HG03442 (cell line): ENCODE measurements at regions not wholly inside any gene's neighbourhood (a gene's known extent, or its start where the extent isn't known, plus 50 kb on each side); places are given as distances from the start of the nearest gene placed in this dataset.

ENCODE experiments used
- ATAC-seq: cut with Tn5 transposase; IDR thresholded peaks from one replicate; pipeline ENCODE4 v1.9.1; 2021; ENCODE audit warnings: mild to moderate bottlenecking, moderate library complexity; ENCODE audit not compliant: unreplicated experiment

DNA sequence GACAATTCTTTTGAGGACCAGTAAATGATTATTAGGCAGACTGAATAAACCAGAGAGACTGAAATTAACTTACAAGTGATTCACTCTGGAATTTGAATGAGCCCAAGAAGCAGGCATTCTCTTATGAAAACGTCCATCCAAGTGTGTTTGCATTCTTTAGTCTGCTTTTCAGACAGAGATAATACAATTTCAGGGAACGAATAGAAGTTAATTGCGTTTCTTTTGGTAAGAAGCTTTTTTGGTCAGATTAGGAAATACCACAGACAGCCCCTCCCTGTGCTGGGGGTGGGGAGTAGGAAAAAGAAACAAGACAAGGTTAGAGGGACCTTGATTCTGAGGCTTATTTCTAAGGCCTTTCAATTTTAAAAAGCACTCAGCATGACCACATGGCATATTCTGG is 874.4 kb downstream of the SUCLG1 start:
- ATAC-seq, result no peak

GRCh38 chr2:83582589-83582988 is 876.5 kb downstream of the SUCLG1 start:
- no peak for ATAC-seq

GRCh38 chr2:83579507-83579906 is 879.6 kb downstream of the SUCLG1 start:
- ATAC-seq, result no peak

GRCh38 chr2:83578405-83578804 is 880.7 kb downstream of the SUCLG1 start:
- no peak for ATAC-seq

- no peak for ATAC-seq
Observed at GRCh38 chr2:83574614-83575013, 884.5 kb downstream of the SUCLG1 start.

DNA sequence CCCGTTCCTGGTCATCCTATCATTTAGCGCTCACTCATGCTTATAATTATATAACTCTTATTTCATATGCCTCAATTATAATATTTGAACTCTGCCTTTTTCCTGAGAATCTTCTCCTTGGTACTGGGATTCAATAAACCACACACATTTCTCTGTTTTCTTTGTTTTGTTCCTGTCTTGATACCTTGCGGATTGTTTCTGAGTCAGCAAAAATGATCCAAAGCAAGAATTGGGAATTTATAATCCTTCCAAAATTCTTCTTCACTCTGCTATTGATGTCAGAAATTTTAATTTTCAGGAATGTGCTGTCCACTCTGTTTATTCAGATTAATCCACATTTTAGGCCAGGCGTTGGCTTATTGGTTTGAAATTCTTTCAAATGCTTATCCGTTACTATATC is 886.0 kb downstream of the SUCLG1 start:
- no peak for ATAC-seq

GRCh38 chr2:83572400-83572799 is 886.7 kb downstream of the SUCLG1 start:
- ATAC-seq, result no peak

DNA sequence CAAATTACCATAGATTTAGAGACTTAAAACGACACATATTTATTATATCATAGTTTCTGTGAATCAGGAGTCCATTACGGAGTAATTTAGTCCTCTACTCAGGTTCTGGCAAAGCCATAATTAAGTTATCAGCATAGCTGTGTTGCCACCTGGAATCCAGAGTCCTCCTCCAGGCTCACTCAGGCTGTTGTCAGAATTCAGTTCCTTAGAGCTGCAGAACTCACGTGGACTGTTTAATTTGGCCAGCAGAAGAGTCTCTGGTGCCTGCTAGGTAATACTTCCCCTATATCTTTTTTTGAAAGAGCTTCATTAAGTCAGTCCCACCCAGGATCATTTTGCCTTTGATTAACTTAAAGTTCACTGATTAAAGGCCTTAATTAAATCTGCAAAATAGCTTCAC is 891.5 kb downstream of the SUCLG1 start:
- no peak for ATAC-seq

DNA sequence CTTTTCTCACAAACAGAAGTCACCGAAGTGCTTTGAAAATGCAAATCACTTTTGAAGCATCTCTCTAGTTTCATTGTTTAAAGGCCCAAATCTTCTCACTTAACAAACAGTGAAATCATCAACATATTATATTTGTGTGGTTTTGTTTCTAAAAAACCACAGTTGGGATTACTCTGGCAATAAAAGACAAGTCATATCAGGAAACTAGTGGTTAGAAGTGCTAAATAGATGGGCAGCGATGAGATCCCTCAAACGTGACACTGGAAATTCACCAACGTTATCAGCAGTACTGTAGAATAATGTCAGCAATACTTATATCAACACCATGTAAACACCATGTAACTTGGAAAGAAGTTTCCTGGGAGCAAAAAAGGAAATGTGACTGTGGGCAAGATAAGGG is 893.5 kb downstream of the SUCLG1 start:
- no peak for ATAC-seq

DNA sequence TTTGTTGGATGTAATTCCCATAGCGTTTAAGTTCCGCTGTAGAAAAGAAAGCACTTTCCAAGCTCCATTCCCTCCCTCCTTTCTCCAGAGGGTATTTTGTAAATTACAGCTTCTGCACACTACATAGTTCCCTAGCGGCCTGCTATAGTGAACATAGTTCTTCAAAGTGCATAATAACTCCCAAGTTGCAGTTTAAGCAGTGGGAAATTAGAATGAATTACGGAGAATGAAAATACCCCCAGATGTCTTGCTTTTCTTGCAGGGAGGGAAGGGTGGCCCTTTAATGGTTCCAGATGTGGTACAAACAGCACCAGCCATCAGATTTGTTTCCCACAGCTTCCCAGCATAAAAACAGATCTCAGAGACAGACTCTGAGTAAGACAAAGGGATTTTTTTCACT is 893.9 kb downstream of the SUCLG1 start:
- no peak for ATAC-seq

DNA sequence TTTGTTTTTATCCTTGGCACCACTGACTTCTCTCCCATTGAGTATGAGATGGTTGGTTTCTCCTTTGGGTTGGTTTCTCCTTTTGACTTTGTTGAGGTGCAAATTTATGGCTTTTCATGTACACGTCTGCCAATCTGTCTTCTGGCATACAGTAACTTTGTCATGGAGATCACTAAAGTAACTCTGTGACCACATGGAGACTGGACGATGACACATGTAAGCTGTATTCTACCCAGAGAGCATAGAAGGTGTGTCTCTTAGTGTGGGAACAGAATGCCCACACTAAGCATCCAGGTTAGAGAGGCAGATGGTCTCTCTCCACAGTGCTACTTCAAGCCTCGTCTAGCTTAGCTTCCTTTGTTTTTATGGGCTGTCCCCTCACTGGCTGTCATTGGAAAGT is 897.5 kb downstream of the SUCLG1 start:
- no peak for ATAC-seq

DNA sequence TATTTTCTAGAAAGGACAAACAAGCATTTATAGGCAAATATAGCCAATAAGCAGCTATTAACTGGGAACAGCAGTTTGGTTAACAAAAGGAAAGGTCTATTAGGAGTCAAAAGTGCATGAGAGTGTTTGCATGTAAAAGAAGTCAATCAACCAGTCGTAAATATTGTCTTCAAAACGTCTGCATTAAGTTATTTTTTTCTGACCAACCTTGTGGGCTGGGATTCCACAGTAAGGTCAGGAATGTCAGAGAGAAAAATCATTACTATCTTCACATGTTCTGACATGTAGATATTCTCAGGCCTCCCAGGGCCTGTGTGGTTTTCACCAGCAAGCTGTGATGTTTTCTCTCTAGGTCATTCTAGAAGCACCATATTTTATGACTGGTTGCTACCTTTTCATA is 922.5 kb downstream of the SUCLG1 start:
- ATAC-seq, result no peak

DNA sequence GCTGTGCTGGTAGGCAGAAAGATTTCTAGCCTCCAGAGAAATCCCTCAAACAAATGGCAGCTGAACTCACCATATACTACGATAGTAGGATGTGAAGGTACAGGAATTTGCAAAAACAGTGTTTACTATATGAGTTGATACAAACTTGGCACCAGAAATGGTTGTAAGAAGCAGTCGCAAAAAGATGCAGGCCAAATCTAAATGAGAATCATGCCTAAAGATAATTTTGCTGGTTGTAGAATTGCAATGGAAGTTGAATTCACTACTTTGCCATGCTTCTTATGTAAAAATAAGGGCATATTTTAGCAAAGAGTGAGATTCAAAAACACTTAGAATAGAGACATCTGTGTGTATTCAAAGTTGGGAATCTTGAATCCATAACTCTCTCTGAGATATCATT is 924.7 kb downstream of the SUCLG1 start:
- no peak for ATAC-seq

- no peak for ATAC-seq
Observed at GRCh38 chr2:83531206-83531826, 927.8 kb downstream of the SUCLG1 start.

DNA sequence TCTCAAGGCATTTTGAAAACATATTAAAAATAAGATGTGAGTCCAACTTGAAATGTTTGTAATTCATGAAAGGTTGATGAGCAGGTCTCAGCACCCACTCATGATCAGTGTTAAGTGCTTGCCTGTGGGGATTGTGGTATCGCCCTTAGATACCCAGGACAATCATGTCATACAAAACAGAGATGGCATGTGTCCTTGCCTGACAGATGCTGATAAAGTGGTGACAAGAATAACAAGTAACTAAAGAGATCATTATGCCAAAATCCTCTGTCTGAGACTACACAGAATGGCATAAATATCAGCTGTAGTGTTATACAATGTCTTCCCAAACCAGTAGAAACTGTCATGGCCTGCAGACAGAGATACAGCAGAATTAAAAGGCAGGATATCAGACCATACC is 930.3 kb downstream of the SUCLG1 start:
- ATAC-seq, result no peak

- ATAC-seq, result no peak
Observed at GRCh38 chr2:83522891-83523493, 936.1 kb downstream of the SUCLG1 start.

GRCh38 chr2:83517727-83518368 is 941.2 kb downstream of the SUCLG1 start:
- ATAC-seq, result no peak

GRCh38 chr2:83516503-83516902 is 942.6 kb downstream of the SUCLG1 start:
- ATAC-seq, result no peak

DNA sequence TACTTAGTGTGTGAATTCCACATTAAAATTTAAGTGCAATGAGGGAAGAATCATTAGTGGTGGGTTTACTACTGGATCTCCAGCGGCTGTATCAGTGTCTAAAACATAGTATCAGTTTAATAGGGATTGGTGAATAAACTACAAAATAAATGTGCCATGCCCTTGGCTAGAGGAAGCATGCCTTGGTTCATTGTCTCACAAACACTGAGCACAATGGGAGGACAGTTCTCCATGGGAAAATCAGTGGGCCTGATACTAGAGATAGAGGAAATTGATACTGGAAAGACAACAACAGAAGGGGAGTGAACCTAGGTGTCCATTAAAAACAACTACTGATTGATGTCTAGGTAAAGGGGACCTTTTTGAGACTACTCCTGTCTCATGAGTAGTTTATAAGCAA is 971.6 kb downstream of the SUCLG1 start:
- ATAC-seq, result no peak

DNA sequence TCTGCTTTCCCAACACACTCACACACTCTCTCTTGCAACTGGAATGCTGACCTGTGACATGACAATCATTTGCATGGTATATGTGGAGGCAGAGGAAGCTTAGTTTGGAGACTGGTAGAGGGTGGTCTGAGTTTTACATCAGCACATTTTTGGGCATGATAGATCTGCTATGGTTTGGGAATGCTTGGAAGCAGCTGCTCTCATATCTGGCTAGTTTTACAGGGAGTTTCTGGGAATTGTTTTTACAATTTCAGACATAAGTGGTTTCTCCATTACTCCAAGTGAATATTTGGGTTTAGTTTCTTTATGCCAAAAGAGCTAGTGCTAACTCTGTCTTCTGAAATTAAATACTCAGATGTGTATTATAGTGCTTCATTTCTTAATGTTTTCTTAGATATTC is 977.6 kb downstream of the SUCLG1 start:
- ATAC-seq, result no peak

DNA sequence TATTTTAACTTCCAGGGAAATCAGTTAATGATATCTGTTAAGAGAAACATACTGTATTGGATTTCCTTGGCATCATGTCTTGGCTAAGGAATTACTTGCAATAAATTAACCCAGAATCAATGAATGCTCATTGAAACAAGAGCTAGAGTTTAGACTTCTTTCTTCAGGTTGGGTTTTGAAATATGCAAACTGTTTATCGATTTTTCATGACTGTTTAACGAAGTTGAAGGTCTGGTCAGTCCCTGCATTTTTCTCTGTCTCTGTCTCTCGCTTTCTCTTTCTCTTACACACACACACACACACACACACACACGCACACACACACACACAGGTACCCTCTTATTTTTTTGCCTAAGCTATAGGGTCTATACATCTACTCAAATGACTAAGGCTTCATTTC is 981.0 kb downstream of the SUCLG1 start:
- ATAC-seq, result no peak

DNA sequence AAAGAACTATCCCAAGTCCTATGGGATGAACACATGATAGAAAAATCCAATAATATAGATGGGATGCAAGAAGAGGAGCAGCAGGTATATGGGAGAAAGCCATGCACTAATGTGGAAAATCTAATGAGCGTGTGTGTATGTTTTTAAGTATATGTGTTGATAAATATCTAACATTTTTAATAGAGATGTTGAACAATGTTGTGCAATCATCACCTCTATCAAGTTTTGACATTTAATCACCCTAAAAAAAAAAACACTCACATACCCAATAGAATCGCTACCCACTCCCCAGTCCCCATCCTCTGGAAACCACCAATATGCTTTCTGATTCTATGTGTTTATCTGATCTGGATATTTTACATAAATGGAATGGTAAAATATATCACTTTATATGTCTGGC is 983.7 kb downstream of the SUCLG1 start:
- ATAC-seq, result no peak

GRCh38 chr2:83471655-83472054 is 987.4 kb downstream of the SUCLG1 start:
- ATAC-seq, result no peak
